ENCODE measurements at regions not wholly inside any gene's neighbourhood (a gene's known extent, or its start where the extent isn't known, plus 50 kb on each side); places are given as distances from the start of the nearest gene placed in this dataset.

- Mint-ChIP-seq H3K4me1 (ENCODE audit: insufficient read depth, unreplicated experiment) (peaks cover 13% of the 10 kb centered on the region), H3K4me3 (ENCODE audit: unreplicated experiment) (no peak overlapping the region), H3K9me3 (ENCODE audit: unreplicated experiment) (no peaks in the 10 kb centered on the region), H3K27ac (ENCODE audit: low read depth, unreplicated experiment) (no peak overlapping the region), H3K36me3 (ENCODE audit: insufficient read depth, unreplicated experiment) (no peaks in the 10 kb centered on the region), H3K27me3 (ENCODE audit: insufficient read depth, unreplicated experiment) (no peaks in the 10 kb centered on the region)
- BruUV-seq (replicated peaks) = no TSS peak
- DNase-seq (ENCODE audit: unreplicated experiment) = no peak
- POLR2A ChIA-PET = no interaction called here
- TF ChIP-seq CTCF (IDR thresholded peaks at IDR 0.05; ENCODE audit: unreplicated experiment) = no peak
- intact Hi-C loops (cut with micrococcal nuclease) = loop anchor here (2.0 kb wide), 1 partner anchor 27 kb away; no protein-coding TSS in a partner anchor
- CTCF ChIA-PET = no interaction called here
These were observed 163.1 kb upstream of the IFNG-AS1 start for GRCh38 chr12:67826148-67826547.

- no peaks in the 10 kb centered on the region for H3K27me3 Mint-ChIP-seq (ENCODE audit: insufficient read depth, unreplicated experiment)
- no peaks in the 10 kb centered on the region for H3K36me3 Mint-ChIP-seq (ENCODE audit: insufficient read depth, unreplicated experiment)
- POLR2A ChIA-PET = interaction anchor here (1.4 kb wide), 1 partner anchor 114 kb away, joined by 4 read pairs; no protein-coding TSS in a partner anchor
- TF ChIP-seq CTCF (IDR thresholded peaks at IDR 0.05; ENCODE audit: unreplicated experiment) = no peak
- peaks cover 13% of the 10 kb centered on the region for H3K4me1 Mint-ChIP-seq (ENCODE audit: insufficient read depth, unreplicated experiment)
- peak overlapping the region; percentile 65 for H3K4me3 Mint-ChIP-seq (ENCODE audit: unreplicated experiment)
- intact Hi-C loops (cut with micrococcal nuclease) = loop anchor here (2.0 kb wide), 1 partner anchor 26 kb away; no protein-coding TSS in a partner anchor
- peak overlapping the region; percentile 85 for H3K27ac Mint-ChIP-seq (ENCODE audit: low read depth, unreplicated experiment)
- no TSS peak for BruUV-seq (replicated peaks)
- no peaks in the 10 kb centered on the region for H3K9me3 Mint-ChIP-seq (ENCODE audit: unreplicated experiment)
- CTCF ChIA-PET = no interaction called here
- DNase-seq (ENCODE audit: unreplicated experiment) = no peak
These were observed 162.1 kb upstream of the IFNG-AS1 start for GRCh38 chr12:67826946-67827720.

- Mint-ChIP-seq H3K9me3 (ENCODE audit: unreplicated experiment) (no peaks in the 10 kb centered on the region), H3K4me3 (ENCODE audit: unreplicated experiment) (peak overlapping the region; percentile 65), H3K4me1 (ENCODE audit: insufficient read depth, unreplicated experiment) (peaks cover 13% of the 10 kb centered on the region), H3K27ac (ENCODE audit: low read depth, unreplicated experiment) (peak overlapping the region; percentile 85), H3K36me3 (ENCODE audit: insufficient read depth, unreplicated experiment) (no peaks in the 10 kb centered on the region), H3K27me3 (ENCODE audit: insufficient read depth, unreplicated experiment) (no peaks in the 10 kb centered on the region)
- POLR2A ChIA-PET = interaction anchor here (0.5 to 1.4 kb wide), 2 partner anchors 113 to 148 kb away, joined by 3 to 4 read pairs; no protein-coding TSS in a partner anchor
- CTCF ChIA-PET = no interaction called here
- intact Hi-C loops (cut with micrococcal nuclease) = loop anchor here (2.0 kb wide), 1 partner anchor 25 kb away; no protein-coding TSS in a partner anchor
- peak; percentile 93 for DNase-seq (ENCODE audit: unreplicated experiment)
- BruUV-seq (replicated peaks) = no TSS peak
- no peak for TF ChIP-seq CTCF (IDR thresholded peaks at IDR 0.05; ENCODE audit: unreplicated experiment)
These were observed 161.3 kb upstream of the IFNG-AS1 start for GRCh38 chr12:67827820-67828383.

GRCh38 chr12:67829896-67830295 lies 159.4 kb upstream of the IFNG-AS1 start:
- CTCF ChIA-PET = interaction anchor here (0.6 to 0.9 kb wide), 2 partner anchors 420 to 435 kb away, joined by 3 to 5 read pairs; no protein-coding TSS in a partner anchor
- intact Hi-C loops (cut with micrococcal nuclease) = no loop called here
- DNase-seq (ENCODE audit: unreplicated experiment) = no peak

More at GRCh38 chr12:67829896-67830295, 159.4 kb upstream of the IFNG-AS1 start:
- no peaks in the 10 kb centered on the region for H3K36me3 Mint-ChIP-seq (ENCODE audit: insufficient read depth, unreplicated experiment)
- POLR2A ChIA-PET = interaction anchor here (0.6 kb wide), 1 partner anchor 428 kb away, joined by 3 read pairs; no protein-coding TSS in a partner anchor
- no peaks in the 10 kb centered on the region for H3K27me3 Mint-ChIP-seq (ENCODE audit: insufficient read depth, unreplicated experiment)
- no peak overlapping the region for H3K4me3 Mint-ChIP-seq (ENCODE audit: unreplicated experiment)
- H3K9me3 Mint-ChIP-seq (ENCODE audit: unreplicated experiment) = no peaks in the 10 kb centered on the region
- peaks cover 13% of the 10 kb centered on the region for H3K4me1 Mint-ChIP-seq (ENCODE audit: insufficient read depth, unreplicated experiment)
- H3K27ac Mint-ChIP-seq (ENCODE audit: low read depth, unreplicated experiment) = no peak overlapping the region
- TF ChIP-seq CTCF (IDR thresholded peaks at IDR 0.05; ENCODE audit: unreplicated experiment) = no peak
- BruUV-seq (replicated peaks) = no TSS peak
